Activated naive CD4-positive, alpha-beta T cell treated with anti-CD3 and anti-CD28 coated beads for 36 hours (primary cell): ENCODE measurements at regions not wholly inside any gene's neighbourhood (a gene's known extent, or its start where the extent isn't known, plus 50 kb on each side); places are given as distances from the start of the nearest gene placed in this dataset.

ENCODE experiments used
- CTCF ChIA-PET: fragments of 350-600 bp; sonication (Branson Sonifier 250); formaldehyde crosslinking; loops from one replicate; lab custom pipeline; 2021; ENCODE audit warnings: antibody characterized with exemption; lab: Charles Lee
- DNase-seq: peaks from one replicate; pipeline ENCODE4 v3.0.0-alpha.2; 2020
- H3K27ac Mint-ChIP-seq: one replicate; pipeline ENCODE4 v1.8.0; 2021; ENCODE audit warnings: mild to moderate bottlenecking, mixed read lengths
- H3K27me3 Mint-ChIP-seq: one replicate; pipeline ENCODE4 v1.8.0; 2021; ENCODE audit warnings: low read depth, mixed read lengths
- H3K36me3 Mint-ChIP-seq: one replicate; pipeline ENCODE4 v1.8.0; 2021; ENCODE audit warnings: low read depth, mixed read lengths
- H3K4me1 Mint-ChIP-seq: one replicate; pipeline ENCODE4 v1.8.0; 2021; ENCODE audit warnings: low read depth, mixed read lengths
- H3K4me3 Mint-ChIP-seq: one replicate; pipeline ENCODE4 v1.8.0; 2021; ENCODE audit warnings: mild to moderate bottlenecking, moderate library complexity, mixed read lengths
- H3K9me3 Mint-ChIP-seq: one replicate; pipeline ENCODE4 v1.8.0; 2021; ENCODE audit warnings: mixed read lengths
- intact Hi-C: fragments of 100-400 bp; cut with micrococcal nuclease; formaldehyde crosslinking; loops from one replicate; pipeline ENCODE4 v1.15.1; 2023

GRCh38 chr18:22625406-22625805 lies 207.7 kb upstream of the CTAGE1 start:
- intact Hi-C loops: no loop called here
- Mint-ChIP-seq H3K4me1 (no peaks in the 10 kb centered on the region), H3K27ac (no peak overlapping the region), H3K4me3 (no peak overlapping the region), H3K9me3 (peaks cover 7% of the 10 kb centered on the region), H3K27me3 (peaks cover 2% of the 10 kb centered on the region), H3K36me3 (no peaks in the 10 kb centered on the region)
- CTCF ChIA-PET: no interaction called here
- no peak for DNase-seq

DNA sequence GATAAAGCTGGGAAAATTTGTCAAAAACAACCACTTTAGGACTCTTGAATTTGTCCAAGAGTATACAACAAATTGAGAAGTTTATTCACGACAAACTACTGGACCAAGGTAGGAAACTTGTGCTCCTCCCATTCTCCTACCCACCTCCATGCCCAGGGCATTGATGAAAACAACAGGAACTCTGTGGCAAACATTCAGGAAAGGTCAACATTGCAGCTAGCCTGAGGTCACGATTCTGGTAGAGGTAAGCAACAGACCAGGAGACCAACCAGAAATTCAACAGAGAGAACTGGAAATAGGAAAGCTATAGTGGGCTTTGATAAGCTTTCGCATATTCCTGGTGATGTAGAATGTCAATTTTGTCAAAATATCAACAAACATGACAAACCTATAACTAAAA lies 209.1 kb upstream of the CTAGE1 start:
- Mint-ChIP-seq H3K4me3 (no peak overlapping the region), H3K4me1 (no peaks in the 10 kb centered on the region), H3K27me3 (peaks cover 2% of the 10 kb centered on the region), H3K27ac (no peak overlapping the region), H3K36me3 (no peaks in the 10 kb centered on the region), H3K9me3 (no peaks in the 10 kb centered on the region)
- intact Hi-C loops: no loop called here
- DNase-seq: no peak
- CTCF ChIA-PET: no interaction called here

GRCh38 chr18:22627506-22627905 lies 209.8 kb upstream of the CTAGE1 start:
- Mint-ChIP-seq H3K36me3 (no peaks in the 10 kb centered on the region), H3K4me3 (no peak overlapping the region), H3K27me3 (peaks cover 2% of the 10 kb centered on the region), H3K27ac (no peak overlapping the region), H3K4me1 (no peaks in the 10 kb centered on the region), H3K9me3 (no peaks in the 10 kb centered on the region)
- intact Hi-C loops: no loop called here
- no peak for DNase-seq
- CTCF ChIA-PET: no interaction called here

DNA sequence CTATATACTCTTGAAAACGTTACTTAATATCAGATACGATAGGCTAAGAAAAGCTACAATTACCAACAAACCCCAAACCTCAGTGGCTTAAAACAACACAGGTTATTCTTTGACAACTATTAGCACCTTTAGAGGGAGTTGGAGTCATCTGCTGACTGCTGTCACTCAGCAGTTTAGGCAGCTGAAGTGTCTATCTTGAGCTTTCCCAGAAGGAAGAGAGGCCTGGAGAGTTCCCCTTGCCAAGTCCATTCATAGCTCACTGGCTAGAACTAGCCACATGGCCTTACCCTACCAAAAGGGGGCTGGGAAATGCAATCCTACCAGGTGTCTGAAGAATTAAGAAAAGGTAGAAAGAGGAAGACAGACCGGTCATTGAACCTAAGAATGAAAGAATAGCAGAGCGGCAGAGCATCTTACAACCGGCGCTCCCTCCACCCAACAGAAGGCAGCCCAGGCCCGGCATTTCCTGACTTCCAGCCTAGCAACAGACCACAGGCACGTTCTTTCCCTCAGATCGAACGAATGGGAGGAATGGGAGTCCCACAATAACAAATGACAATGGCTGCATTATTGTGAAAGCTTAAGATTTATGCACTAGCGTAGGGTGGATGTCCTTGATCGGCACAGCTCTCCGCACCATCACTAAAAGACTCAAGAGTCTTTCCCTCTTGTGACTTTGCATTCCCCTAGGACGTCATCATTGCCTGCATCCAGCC lies 211.2 kb upstream of the CTAGE1 start:
- no peak overlapping the region for H3K27ac Mint-ChIP-seq
- intact Hi-C loops: no loop called here
- DNase-seq: no peak
- CTCF ChIA-PET: interaction anchor here (0.5 to 1.4 kb wide), 2 partner anchors 13 to 994 kb away, joined by 4 to 5 read pairs; no protein-coding TSS in a partner anchor
- H3K4me1 Mint-ChIP-seq: no peaks in the 10 kb centered on the region
- peaks cover 2% of the 10 kb centered on the region for H3K27me3 Mint-ChIP-seq
- H3K9me3 Mint-ChIP-seq: no peaks in the 10 kb centered on the region
- H3K4me3 Mint-ChIP-seq: no peak overlapping the region
- no peaks in the 10 kb centered on the region for H3K36me3 Mint-ChIP-seq

DNA sequence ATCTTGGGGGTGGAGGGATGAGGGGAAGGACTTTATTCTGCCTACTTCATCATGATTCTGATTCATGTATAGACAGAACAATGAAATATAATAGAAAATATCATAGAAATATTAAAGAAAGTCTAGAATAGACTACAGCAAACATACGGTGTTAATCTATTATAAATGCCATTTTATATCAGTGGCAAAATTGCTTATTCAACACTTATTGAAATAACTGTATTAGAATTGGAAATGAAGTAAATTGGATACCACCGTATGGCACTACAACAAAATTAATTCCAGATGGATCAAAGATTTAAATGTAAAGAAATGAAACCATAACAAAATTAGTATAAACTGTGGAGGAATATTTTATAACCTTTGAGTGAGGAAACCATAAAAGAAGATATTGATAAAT lies 213.3 kb upstream of the CTAGE1 start:
- DNase-seq: no peak
- intact Hi-C loops: no loop called here
- Mint-ChIP-seq H3K4me3 (no peak overlapping the region), H3K27me3 (peaks cover 2% of the 10 kb centered on the region), H3K9me3 (peaks cover 2% of the 10 kb centered on the region), H3K4me1 (no peaks in the 10 kb centered on the region), H3K27ac (no peak overlapping the region), H3K36me3 (no peaks in the 10 kb centered on the region)
- CTCF ChIA-PET: no interaction called here

- Mint-ChIP-seq H3K9me3 (peaks cover 4% of the 10 kb centered on the region), H3K4me3 (no peak overlapping the region), H3K36me3 (no peaks in the 10 kb centered on the region), H3K27me3 (peaks cover 2% of the 10 kb centered on the region), H3K27ac (no peak overlapping the region), H3K4me1 (no peaks in the 10 kb centered on the region)
- DNase-seq: no peak
- CTCF ChIA-PET: no interaction called here
- intact Hi-C loops: no loop called here
These were observed 214.5 kb upstream of the CTAGE1 start for GRCh38 chr18:22632191-22632590.

DNA sequence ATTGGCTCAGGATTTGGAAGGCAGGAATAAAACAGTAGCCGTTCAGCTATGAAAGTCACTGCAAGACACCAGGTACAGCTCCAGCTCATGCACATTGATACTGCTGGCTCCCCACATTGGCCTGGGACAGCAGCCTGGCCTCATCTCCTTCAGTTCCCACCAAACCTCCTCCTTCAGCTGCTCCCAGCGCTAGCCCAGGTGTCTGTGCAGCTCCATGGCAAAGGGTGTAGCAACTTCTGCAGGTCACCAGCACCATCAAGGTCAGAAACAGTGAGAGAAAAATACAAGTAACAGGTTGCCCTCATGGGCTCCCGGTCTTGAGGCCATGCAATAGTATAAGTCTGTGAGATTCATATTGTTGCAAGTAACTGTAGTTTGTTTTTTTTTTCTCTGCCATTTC lies 216.7 kb upstream of the CTAGE1 start:
- Mint-ChIP-seq H3K36me3 (no peaks in the 10 kb centered on the region), H3K27ac (no peak overlapping the region), H3K4me1 (no peaks in the 10 kb centered on the region), H3K27me3 (peaks cover 2% of the 10 kb centered on the region), H3K9me3 (peaks cover 8% of the 10 kb centered on the region), H3K4me3 (no peak overlapping the region)
- intact Hi-C loops: no loop called here
- no peak for DNase-seq
- CTCF ChIA-PET: interaction anchor here (0.7 kb wide), 1 partner anchor 10 kb away, joined by 3 read pairs; no protein-coding TSS in a partner anchor

DNA sequence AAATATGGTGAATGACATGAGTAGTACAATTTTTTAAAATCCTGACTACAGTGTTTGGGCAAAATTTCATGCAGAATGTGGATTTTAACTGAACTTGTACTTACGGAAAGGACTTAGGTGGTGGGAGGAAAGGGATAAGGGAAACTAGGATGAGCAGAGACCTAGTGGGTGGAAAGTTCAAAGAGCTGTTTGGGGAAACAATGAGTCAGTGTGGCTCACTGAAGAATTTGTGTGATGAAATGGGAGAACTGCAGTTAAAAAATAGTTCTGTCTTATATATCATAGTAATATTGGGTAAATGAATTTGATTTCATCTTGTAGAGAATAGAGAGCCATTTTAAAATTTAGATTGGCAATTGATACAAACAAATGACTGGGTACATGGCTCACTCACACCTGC lies 220.1 kb upstream of the CTAGE1 start:
- CTCF ChIA-PET: no interaction called here
- H3K4me1 Mint-ChIP-seq: no peaks in the 10 kb centered on the region
- no peak overlapping the region for H3K27ac Mint-ChIP-seq
- no peak for DNase-seq
- intact Hi-C loops: no loop called here
- H3K27me3 Mint-ChIP-seq: peaks cover 2% of the 10 kb centered on the region
- H3K36me3 Mint-ChIP-seq: no peaks in the 10 kb centered on the region
- no peak overlapping the region for H3K4me3 Mint-ChIP-seq
- peaks cover 8% of the 10 kb centered on the region for H3K9me3 Mint-ChIP-seq

DNA sequence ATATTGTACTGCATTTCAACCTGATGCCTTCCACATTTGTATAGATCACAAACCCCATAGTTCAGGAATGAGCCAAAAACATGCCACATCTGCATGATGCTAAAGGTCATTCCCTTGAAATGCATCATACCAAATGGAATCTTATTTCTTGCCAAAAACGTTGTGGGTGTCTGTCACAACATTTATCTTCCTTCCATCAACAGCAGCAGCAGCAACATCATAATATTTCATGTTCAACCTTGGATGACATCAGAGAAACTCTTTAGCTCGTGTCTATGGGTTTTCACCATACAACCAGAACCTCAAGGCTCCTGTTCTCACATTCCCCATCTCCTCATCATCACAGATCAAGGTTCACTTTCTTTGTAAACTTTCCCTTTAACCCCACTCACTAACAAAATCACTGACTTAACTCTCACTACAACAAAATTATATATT lies 221.3 kb upstream of the CTAGE1 start:
- Mint-ChIP-seq H3K36me3 (no peaks in the 10 kb centered on the region), H3K4me3 (no peak overlapping the region), H3K4me1 (no peaks in the 10 kb centered on the region), H3K27me3 (peaks cover 2% of the 10 kb centered on the region), H3K9me3 (peaks cover 8% of the 10 kb centered on the region), H3K27ac (no peak overlapping the region)
- CTCF ChIA-PET: no interaction called here
- no peak for DNase-seq
- intact Hi-C loops: no loop called here

- Mint-ChIP-seq H3K9me3 (peaks cover 8% of the 10 kb centered on the region), H3K4me3 (no peak overlapping the region), H3K36me3 (no peaks in the 10 kb centered on the region), H3K4me1 (no peaks in the 10 kb centered on the region), H3K27ac (no peak overlapping the region), H3K27me3 (peaks cover 2% of the 10 kb centered on the region)
- DNase-seq: no peak
- intact Hi-C loops: no loop called here
- CTCF ChIA-PET: no interaction called here
These were observed 221.8 kb upstream of the CTAGE1 start for GRCh38 chr18:22639561-22639960.

DNA sequence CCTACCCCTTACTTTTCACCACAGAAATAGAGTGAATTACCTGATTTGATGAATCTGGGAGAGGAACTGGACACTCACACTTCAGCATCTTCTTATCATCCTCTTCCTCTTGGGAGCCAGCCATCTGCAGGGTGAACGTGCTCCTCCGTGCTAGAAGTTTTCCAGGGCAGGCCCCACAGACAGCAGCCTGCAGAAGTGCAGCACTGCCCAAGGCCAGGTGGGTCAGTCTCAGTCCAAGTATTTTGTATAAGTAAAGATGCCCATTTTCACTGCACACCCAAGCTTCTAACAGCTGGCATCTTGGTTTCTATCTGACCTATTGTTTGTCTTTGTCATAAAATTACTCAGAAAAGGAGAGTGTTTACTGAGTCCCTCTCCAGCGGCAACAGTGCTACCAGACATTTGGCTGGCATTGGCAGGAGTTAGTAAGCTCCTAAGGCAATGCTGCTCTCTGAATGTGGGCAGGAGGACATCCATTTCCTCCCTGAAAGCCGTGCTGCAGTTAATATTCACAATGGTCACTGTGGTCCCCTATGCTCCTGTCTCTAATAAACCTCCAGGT lies 222.6 kb upstream of the CTAGE1 start:
- DNase-seq: no peak
- H3K9me3 Mint-ChIP-seq: peaks cover 8% of the 10 kb centered on the region
- H3K36me3 Mint-ChIP-seq: no peaks in the 10 kb centered on the region
- no peak overlapping the region for H3K27ac Mint-ChIP-seq
- H3K27me3 Mint-ChIP-seq: peaks cover 2% of the 10 kb centered on the region
- H3K4me1 Mint-ChIP-seq: no peaks in the 10 kb centered on the region
- CTCF ChIA-PET: interaction anchor here (0.7 kb wide), 1 partner anchor 668 kb away, joined by 3 read pairs; no protein-coding TSS in a partner anchor
- H3K4me3 Mint-ChIP-seq: no peak overlapping the region
- intact Hi-C loops: no loop called here

DNA sequence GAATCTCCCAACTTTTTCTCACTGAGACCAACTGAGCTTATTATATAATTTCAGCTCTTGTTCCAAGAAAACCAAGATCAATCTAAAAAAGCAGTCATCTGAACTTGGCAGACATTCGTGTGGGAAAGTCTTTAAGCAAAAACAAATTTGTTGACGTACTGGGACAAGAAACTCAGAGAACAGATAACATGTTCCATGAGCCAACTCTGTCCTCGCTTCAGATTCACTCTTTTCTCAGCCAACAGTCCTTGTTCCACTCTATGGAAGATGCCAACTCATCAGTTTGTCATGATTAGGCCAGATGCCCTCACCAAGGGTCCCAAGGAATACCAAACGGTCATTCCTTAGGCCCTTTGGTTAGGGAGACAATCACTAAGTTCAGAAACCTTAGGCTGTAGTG lies 224.2 kb upstream of the CTAGE1 start:
- Mint-ChIP-seq H3K36me3 (no peaks in the 10 kb centered on the region), H3K27me3 (peaks cover 2% of the 10 kb centered on the region), H3K4me3 (no peak overlapping the region), H3K4me1 (no peaks in the 10 kb centered on the region), H3K27ac (no peak overlapping the region), H3K9me3 (peaks cover 4% of the 10 kb centered on the region)
- DNase-seq: no peak
- intact Hi-C loops: no loop called here
- CTCF ChIA-PET: interaction anchor here (0.6 kb wide), 1 partner anchor 1985 kb away, joined by 3 read pairs; no protein-coding TSS in a partner anchor

GRCh38 chr18:22643731-22644130 lies 226.0 kb upstream of the CTAGE1 start:
- Mint-ChIP-seq H3K9me3 (no peaks in the 10 kb centered on the region), H3K4me3 (no peak overlapping the region), H3K36me3 (no peaks in the 10 kb centered on the region), H3K4me1 (no peaks in the 10 kb centered on the region), H3K27ac (no peak overlapping the region), H3K27me3 (no peaks in the 10 kb centered on the region)
- intact Hi-C loops: no loop called here
- DNase-seq: no peak
- CTCF ChIA-PET: no interaction called here
